OCI-LY7 (cell line): ENCODE measurements at regions not wholly inside any gene's neighbourhood (a gene's known extent, or its start where the extent isn't known, plus 50 kb on each side); places are given as distances from the start of the nearest gene placed in this dataset.

Experiments used
- CTCF ChIP-seq: fragments of 200-600 bp; sonication (generic); conservative IDR thresholded peaks from 2 replicates; pipeline ENCODE4 v1.5.1; 2014; ENCODE audit warnings: mild to moderate bottlenecking, antibody characterized with exemption, low read length, moderate library complexity, mixed read lengths
- EZH2phosphoT487 ChIP-seq: fragments of 200-600 bp; sonication (generic); IDR thresholded peaks from 2 replicates; pipeline ENCODE4 v1.6.1; 2018; ENCODE audit warnings: low read depth, borderline replicate concordance, mild to moderate bottlenecking, mixed run types, antibody characterized with exemption, low read length, moderate library complexity, mixed read lengths

GRCh38 chr9:17859987-17860386 lies 281.1 kb downstream of the SH3GL2 start:
- TF ChIP-seq CTCF (no peak), EZH2phosphoT487 (no peak)
